ENCODE measurements at regions not wholly inside any gene's neighbourhood (a gene's known extent, or its start where the extent isn't known, plus 50 kb on each side); places are given as distances from the start of the nearest gene placed in this dataset.

GRCh38 chr9:93827545-93828330 is 127.4 kb downstream of the BARX1 start:
- Histone ChIP-seq H3K36me3 (ENCODE audit: control insufficient read depth, insufficient read depth, low read length) (no peaks in the 10 kb centered on the region), H4K20me1 (ENCODE audit: control insufficient read depth, extremely low read depth, insufficient read depth, low read length) (no peaks in the 10 kb centered on the region), H3K4me2 (ENCODE audit: extremely low read depth, insufficient read depth, low read length) (peak overlapping the region; percentile 23), H3K9me3 (ENCODE audit: control insufficient read depth, insufficient read depth, low read depth, low read length) (no peaks in the 10 kb centered on the region), H3K9ac (ENCODE audit: insufficient read depth, low read length) (no peak overlapping the region), H3K4me3 (replicated peaks in 1 of 4; ENCODE audit: control extremely low read depth in 1 of 4, insufficient read depth in 1 of 4, low read depth in 3 of 4, low read length in 4 of 4) (peak overlapping the region in 1 of 4 experiments; percentile 46), H2AFZ (ENCODE audit: low read length) (no peak overlapping the region), H3K27me3 (ENCODE audit: control insufficient read depth, insufficient read depth, low read length) (no peaks in the 10 kb centered on the region), H3K4me1 (ENCODE audit: control insufficient read depth, extremely low read depth, insufficient read depth, low read length) (no peaks in the 10 kb centered on the region), H3K79me2 (ENCODE audit: control insufficient read depth, insufficient read depth, low read length) (no peaks in the 10 kb centered on the region), H3K27ac (ENCODE audit: insufficient read depth, low read length) (no peak overlapping the region)
- TF ChIP-seq EZH2 (IDR thresholded peaks at IDR 0.05; ENCODE audit: low read length, missing control alignments) = no peak
- peak; percentile 68 to 82 for TF ChIP-seq CTCF (conservative IDR thresholded peaks at IDR 0.05 in 1 of 2, IDR thresholded peaks at IDR 0.05 in 1 of 2; ENCODE audit: low read depth in 1 of 2, low read length in 2 of 2)
- peak; percentile 44 to 45 for DNase-seq (ENCODE audit: low read depth in 2 of 2)

- no peaks in the 10 kb centered on the region for H3K4me1 ChIP-seq (ENCODE audit: control insufficient read depth, extremely low read depth, insufficient read depth, low read length)
- no peak overlapping the region for H3K4me2 ChIP-seq (ENCODE audit: extremely low read depth, insufficient read depth, low read length)
- H3K9ac ChIP-seq (ENCODE audit: insufficient read depth, low read length) = no peak overlapping the region
- DNase-seq (ENCODE audit: low read depth in 2 of 2) = no peak
- H3K9me3 ChIP-seq (ENCODE audit: control insufficient read depth, insufficient read depth, low read depth, low read length) = no peaks in the 10 kb centered on the region
- TF ChIP-seq EZH2 (IDR thresholded peaks at IDR 0.05; ENCODE audit: low read length, missing control alignments) (no peak), CTCF (conservative IDR thresholded peaks at IDR 0.05 in 1 of 2, IDR thresholded peaks at IDR 0.05 in 1 of 2; ENCODE audit: low read depth in 1 of 2, low read length in 2 of 2) (no peak)
- H3K79me2 ChIP-seq (ENCODE audit: control insufficient read depth, insufficient read depth, low read length) = no peaks in the 10 kb centered on the region
- no peaks in the 10 kb centered on the region for H3K36me3 ChIP-seq (ENCODE audit: control insufficient read depth, insufficient read depth, low read length)
- H3K27me3 ChIP-seq (ENCODE audit: control insufficient read depth, insufficient read depth, low read length) = no peaks in the 10 kb centered on the region
- no peak overlapping the region for H3K4me3 ChIP-seq (replicated peaks in 1 of 4; ENCODE audit: control extremely low read depth in 1 of 4, insufficient read depth in 1 of 4, low read depth in 3 of 4, low read length in 4 of 4)
- H4K20me1 ChIP-seq (ENCODE audit: control insufficient read depth, extremely low read depth, insufficient read depth, low read length) = no peaks in the 10 kb centered on the region
- no peak overlapping the region for H3K27ac ChIP-seq (ENCODE audit: insufficient read depth, low read length)
- no peak overlapping the region for H2AFZ ChIP-seq (ENCODE audit: low read length)
Measured at GRCh38 chr9:93826905-93827544, 128.1 kb downstream of the BARX1 start.

GRCh38 chr9:93826209-93826608 is 128.9 kb downstream of the BARX1 start:
- no peak overlapping the region for H3K9ac ChIP-seq (ENCODE audit: insufficient read depth, low read length)
- no peak overlapping the region for H3K4me3 ChIP-seq (replicated peaks in 1 of 4; ENCODE audit: control extremely low read depth in 1 of 4, insufficient read depth in 1 of 4, low read depth in 3 of 4, low read length in 4 of 4)
- no peaks in the 10 kb centered on the region for H3K4me1 ChIP-seq (ENCODE audit: control insufficient read depth, extremely low read depth, insufficient read depth, low read length)
- no peak overlapping the region for H3K27ac ChIP-seq (ENCODE audit: insufficient read depth, low read length)
- H3K9me3 ChIP-seq (ENCODE audit: control insufficient read depth, insufficient read depth, low read depth, low read length) = no peaks in the 10 kb centered on the region
- H3K79me2 ChIP-seq (ENCODE audit: control insufficient read depth, insufficient read depth, low read length) = no peaks in the 10 kb centered on the region
- no peaks in the 10 kb centered on the region for H4K20me1 ChIP-seq (ENCODE audit: control insufficient read depth, extremely low read depth, insufficient read depth, low read length)
- no peaks in the 10 kb centered on the region for H3K27me3 ChIP-seq (ENCODE audit: control insufficient read depth, insufficient read depth, low read length)
- DNase-seq (ENCODE audit: low read depth in 2 of 2) = no peak
- no peak overlapping the region for H3K4me2 ChIP-seq (ENCODE audit: extremely low read depth, insufficient read depth, low read length)
- TF ChIP-seq CTCF (conservative IDR thresholded peaks at IDR 0.05 in 1 of 2, IDR thresholded peaks at IDR 0.05 in 1 of 2; ENCODE audit: low read depth in 1 of 2, low read length in 2 of 2) (peak in 1 of 2 donors; percentile 11), EZH2 (IDR thresholded peaks at IDR 0.05; ENCODE audit: low read length, missing control alignments) (no peak)
- no peaks in the 10 kb centered on the region for H3K36me3 ChIP-seq (ENCODE audit: control insufficient read depth, insufficient read depth, low read length)
- H2AFZ ChIP-seq (ENCODE audit: low read length) = no peak overlapping the region
